T-helper 22 cell (primary cell): ENCODE measurements at regions not wholly inside any gene's neighbourhood (a gene's known extent, or its start where the extent isn't known, plus 50 kb on each side); places are given as distances from the start of the nearest gene placed in this dataset.

Source experiments
- DNase-seq: peaks from one replicate; pipeline ENCODE4 v3.0.0-alpha.2; 2020; ENCODE audit warnings: low read depth

- DNase-seq: no peak
Observed at GRCh38 chr3:17983106-17983505, 240.7 kb upstream of the TBC1D5 start.

DNA sequence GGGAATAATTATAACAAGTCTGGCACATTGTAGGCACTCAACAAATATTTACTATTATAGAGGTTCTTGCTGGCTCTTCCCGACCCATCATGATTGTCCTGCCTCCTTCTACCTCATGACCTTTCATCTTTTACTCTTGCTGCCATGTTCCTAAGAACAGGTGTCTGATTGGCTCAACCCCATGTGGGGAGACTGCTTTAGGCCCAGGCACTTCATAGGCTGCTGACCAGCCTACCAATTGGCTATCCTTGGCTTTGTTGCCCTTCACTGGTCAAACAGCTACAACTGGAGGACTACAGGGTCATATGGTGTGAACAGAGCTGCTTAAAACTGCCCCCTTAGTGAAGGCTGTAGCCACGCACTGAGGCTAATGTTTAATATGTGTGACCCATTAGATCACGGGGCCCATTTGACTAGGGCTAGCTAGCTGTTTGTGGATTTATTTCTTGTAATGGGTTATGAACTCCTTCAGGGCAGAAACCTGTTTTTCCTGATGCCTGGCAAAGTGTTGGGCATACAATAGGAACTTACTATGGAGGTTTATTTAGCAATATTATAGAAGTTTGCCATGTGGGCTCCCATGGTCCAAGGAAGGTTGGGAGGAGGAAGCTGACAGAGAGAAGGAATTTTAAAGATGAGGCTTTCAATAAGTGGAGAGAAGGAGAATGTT, 239.9 kb upstream of the TBC1D5 start:
- DNase-seq: no peak

- no peak for DNase-seq
Observed at GRCh38 chr3:17980863-17981262, 238.4 kb upstream of the TBC1D5 start.

DNA sequence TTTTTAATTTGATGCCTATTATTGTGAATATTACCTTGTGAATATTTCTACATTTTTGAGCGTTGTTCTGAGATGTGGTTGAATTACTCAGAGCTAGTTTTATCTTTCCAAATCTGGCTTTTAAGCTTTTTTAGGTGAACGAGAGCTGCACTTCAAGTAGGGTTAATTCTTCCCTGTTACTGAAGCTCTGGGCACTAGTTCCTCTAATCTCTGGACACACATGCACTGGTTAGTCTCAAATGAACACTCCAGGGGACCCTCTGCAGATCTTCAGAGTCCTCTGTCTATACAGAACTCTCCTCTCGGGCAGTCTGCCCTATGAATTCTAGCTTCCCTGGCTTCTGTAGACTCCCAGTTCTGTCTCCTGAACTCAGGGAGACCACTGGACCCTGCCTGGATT, 237.5 kb upstream of the TBC1D5 start:
- DNase-seq: no peak

DNA sequence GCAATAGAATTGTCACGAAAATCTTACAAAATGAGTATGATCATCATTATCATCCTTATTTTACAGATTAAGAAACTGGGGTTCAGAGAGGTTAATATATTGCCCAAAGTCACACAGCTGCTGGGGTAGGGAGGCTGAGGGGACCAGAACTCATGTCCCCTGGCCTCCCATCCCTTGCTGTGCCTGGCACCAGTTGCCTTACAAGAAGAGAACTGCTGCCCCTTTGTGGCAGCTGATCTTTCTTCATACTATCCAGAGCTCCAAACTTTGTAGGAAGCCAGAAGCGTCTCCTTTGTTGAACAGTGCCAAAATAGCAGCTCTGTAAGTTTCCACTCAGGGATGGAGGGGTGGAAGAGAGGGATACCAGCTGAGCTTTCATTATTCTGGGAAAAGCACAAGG, 236.8 kb upstream of the TBC1D5 start:
- DNase-seq: no peak

- DNase-seq: no peak
Observed at GRCh38 chr3:17974206-17974841, 231.9 kb upstream of the TBC1D5 start.

GRCh38 chr3:17972959-17973906, 230.8 kb upstream of the TBC1D5 start:
- no peak for DNase-seq

- DNase-seq: no peak
Observed at GRCh38 chr3:17972476-17972875, 230.0 kb upstream of the TBC1D5 start.

DNA sequence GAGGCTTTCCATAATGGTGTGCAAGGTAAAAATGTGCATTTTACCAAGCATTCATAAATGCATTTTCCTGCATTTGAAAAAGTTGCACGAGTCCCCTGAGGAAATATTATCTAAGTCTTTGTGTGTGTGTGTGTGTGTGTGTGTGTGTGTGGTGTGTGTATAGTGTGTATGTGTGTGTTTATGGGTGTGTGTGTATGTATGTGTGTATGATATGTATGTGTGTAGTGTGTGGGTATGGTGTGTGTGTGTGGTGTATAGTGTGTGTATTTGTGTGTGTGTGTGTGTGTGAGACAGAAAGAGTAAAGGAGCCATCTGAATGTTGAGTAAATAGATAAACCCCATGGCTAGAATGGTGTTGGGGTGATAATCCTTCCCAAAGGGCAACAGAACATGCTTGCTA, 229.6 kb upstream of the TBC1D5 start:
- DNase-seq: no peak

GRCh38 chr3:17969985-17970568, 227.6 kb upstream of the TBC1D5 start:
- DNase-seq: no peak

GRCh38 chr3:17969244-17969643, 226.8 kb upstream of the TBC1D5 start:
- DNase-seq: no peak

GRCh38 chr3:17967953-17968607, 225.6 kb upstream of the TBC1D5 start:
- DNase-seq: no peak

DNA sequence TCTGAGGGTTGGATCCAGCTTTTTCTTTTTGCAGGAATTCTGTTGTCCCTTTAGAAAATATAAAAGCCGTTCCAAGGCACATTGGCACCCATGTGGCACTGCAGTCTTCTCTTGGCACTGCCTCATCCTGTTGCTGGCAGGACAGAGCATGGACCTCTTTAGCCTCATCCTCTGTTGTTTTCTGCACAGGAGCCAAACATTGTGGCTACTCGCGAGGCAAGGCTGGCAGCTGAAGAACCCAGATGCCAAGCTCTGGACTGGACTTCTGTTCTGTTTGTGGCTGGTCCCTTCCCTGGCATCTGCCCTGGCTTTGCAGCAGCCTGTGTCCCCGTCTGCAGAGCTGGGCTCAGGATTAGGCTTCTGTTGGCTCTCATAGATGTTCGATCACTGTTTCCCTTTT, 224.7 kb upstream of the TBC1D5 start:
- no peak for DNase-seq

GRCh38 chr3:17965331-17965730, 222.9 kb upstream of the TBC1D5 start:
- no peak for DNase-seq

GRCh38 chr3:17964108-17964507, 221.7 kb upstream of the TBC1D5 start:
- DNase-seq: no peak

- DNase-seq: no peak
Observed at GRCh38 chr3:17955411-17955810, 213.0 kb upstream of the TBC1D5 start.

DNA sequence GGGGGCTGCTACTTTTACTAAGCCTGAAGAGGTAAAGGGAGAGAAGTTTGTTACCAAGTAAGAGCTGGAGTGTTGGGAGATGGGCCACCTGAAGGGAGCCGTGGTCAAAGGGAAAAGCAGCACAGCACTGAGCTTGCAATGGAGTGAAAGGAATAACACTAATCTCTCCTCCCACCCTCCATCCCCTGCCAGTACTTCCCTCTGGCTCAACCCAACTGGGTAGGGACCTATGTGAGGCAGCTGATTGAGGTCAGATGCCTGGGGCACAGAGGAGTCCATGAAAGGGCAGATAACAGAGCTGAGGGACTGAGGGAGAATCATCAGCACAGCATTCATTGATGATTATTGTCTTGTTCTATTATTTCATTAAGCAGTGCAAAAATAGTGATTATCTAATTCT, 212.4 kb upstream of the TBC1D5 start:
- no peak for DNase-seq

- DNase-seq: no peak
Observed at GRCh38 chr3:17951241-17951640, 208.8 kb upstream of the TBC1D5 start.

- no peak for DNase-seq
Observed at GRCh38 chr3:17949101-17949500, 206.7 kb upstream of the TBC1D5 start.

DNA sequence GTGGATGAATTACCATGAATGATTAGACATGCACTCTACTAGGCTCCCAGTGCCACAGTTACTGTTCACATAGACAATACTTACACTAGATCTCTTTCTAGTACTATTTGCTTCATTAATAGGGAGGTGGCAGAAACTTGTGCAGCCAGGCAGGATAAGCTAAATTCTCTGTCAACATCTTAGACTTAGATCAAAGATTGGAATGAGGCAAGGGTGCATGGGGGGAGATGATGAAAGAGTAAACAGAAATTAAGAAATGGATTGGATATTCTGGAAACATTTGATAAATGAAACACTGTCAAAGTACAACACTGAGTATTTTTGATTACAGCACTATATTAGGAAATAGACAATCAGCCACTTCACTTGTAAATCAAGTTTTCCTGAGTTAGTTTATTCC, 205.4 kb upstream of the TBC1D5 start:
- no peak for DNase-seq

- no peak for DNase-seq
Observed at GRCh38 chr3:17946619-17947018, 204.2 kb upstream of the TBC1D5 start.

DNA sequence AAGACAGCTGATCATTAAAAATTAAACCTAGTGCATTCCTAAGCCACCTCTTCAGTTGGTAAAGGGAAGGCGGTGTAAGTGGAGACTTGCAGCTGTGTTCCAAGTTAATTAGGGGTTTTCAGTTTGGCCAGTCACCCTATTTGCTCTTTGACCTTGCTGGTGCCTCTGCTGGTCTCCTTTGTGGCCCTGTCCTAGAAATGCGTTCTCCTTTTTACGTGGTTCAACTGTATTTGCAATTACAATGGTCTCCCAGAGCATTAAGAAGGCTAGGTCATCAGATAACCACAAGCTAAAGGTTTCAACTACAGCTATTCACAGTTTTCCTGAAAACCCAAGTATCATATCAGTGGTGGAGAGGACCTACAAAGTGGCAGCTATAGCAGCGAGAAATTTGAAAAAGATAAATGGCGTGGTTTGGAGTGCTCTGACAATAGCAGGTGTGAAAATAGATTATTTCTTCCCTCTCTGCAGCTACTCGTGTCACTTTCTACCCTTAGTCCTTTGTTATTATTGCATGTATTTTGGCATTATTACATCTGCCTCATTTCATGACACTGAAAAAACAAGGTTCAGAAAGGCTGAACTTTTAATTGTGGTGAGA, 203.5 kb upstream of the TBC1D5 start:
- DNase-seq: no peak
